Activated naive CD4-positive, alpha-beta T cell treated with anti-CD3 and anti-CD28 coated beads, Interleukin-2, amount 10 ng/mL, durations not matched to agents 7 days and 5 days (primary cell): ENCODE measurements at regions not wholly inside any gene's neighbourhood (a gene's known extent, or its start where the extent isn't known, plus 50 kb on each side); places are given as distances from the start of the nearest gene placed in this dataset.
"Not testable (repeated sequence)": the region's sequence is repeated elsewhere in the genome, so short reads cannot be mapped to it uniquely, and the experiment has no call there.

Source experiments
- CTCF ChIA-PET: fragments of 350-600 bp; sonication (Branson Sonifier 250); formaldehyde crosslinking; loops from one replicate; lab custom pipeline; 2021; ENCODE audit warnings: antibody characterized with exemption; lab: Charles Lee
- DNase-seq: peaks from one replicate; pipeline ENCODE4 v3.0.0-alpha.2; 2020
- H3K27ac Mint-ChIP-seq: one replicate; pipeline ENCODE4 v1.8.0; 2021; ENCODE audit warnings: mild to moderate bottlenecking, moderate library complexity, mixed read lengths
- H3K27me3 Mint-ChIP-seq: one replicate; pipeline ENCODE4 v1.8.0; 2021; ENCODE audit warnings: mild to moderate bottlenecking, mixed read lengths
- H3K36me3 Mint-ChIP-seq: one replicate; pipeline ENCODE4 v1.8.0; 2021; ENCODE audit warnings: mixed read lengths
- H3K4me1 Mint-ChIP-seq: one replicate; pipeline ENCODE4 v1.8.0; 2021; ENCODE audit warnings: mixed read lengths
- H3K4me3 Mint-ChIP-seq: one replicate; pipeline ENCODE4 v1.8.0; 2021; ENCODE audit warnings: mild to moderate bottlenecking, moderate library complexity, mixed read lengths
- H3K9me3 Mint-ChIP-seq: one replicate; pipeline ENCODE4 v1.8.0; 2021; ENCODE audit warnings: mixed read lengths

DNA sequence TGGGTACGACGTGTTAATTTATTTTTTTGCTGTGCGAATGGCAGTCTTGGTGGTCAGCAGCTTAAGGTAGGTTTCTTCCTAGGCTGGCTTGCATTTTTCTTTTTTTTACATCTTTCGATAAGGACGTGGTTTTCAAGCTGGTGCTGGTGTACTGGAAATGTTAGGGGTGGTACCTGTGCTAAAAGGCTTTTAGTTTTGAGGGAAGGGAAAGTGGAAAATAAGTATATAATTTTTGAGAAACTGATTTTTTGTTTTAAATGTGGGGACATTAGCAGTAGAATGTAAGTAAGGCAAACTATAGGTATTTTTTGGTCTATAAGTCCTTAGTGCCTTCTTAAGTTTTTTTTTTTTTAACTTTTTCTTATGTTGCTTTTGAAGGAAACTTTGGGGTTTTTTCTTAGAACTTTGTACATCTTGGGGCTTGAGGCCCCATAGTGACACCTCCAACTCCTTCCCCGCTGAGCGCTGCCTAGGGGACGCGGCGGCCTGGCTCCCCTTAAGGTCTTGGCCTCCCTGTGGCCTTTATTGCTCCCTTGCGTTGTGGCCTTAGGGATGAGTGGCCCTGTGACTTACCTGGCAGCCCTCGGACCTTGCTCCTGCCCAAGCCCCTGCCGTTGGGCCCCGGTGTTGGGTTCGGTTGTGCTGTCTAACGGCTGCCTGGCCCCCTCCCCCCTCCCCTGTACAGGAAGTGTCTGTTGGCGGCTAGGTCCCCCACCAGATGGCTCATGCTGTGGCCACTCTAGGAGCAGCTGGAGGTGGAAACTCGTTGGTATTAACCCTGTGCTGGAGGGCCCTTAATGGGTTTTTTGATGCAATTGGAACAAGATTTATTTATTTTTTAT is 88.0 kb upstream of the RPRML start:
- Mint-ChIP-seq H3K36me3 (peaks cover 35% of the 10 kb centered on the region), H3K4me1 (peaks cover 43% of the 10 kb centered on the region), H3K4me3 (peak overlapping the region; percentile 93), H3K27ac (peak overlapping the region; percentile 94), H3K9me3 (peaks cover 9% of the 10 kb centered on the region), H3K27me3 (no peaks in the 10 kb centered on the region)
- CTCF ChIA-PET: no interaction called here
- peak; percentile 87 for DNase-seq

DNA sequence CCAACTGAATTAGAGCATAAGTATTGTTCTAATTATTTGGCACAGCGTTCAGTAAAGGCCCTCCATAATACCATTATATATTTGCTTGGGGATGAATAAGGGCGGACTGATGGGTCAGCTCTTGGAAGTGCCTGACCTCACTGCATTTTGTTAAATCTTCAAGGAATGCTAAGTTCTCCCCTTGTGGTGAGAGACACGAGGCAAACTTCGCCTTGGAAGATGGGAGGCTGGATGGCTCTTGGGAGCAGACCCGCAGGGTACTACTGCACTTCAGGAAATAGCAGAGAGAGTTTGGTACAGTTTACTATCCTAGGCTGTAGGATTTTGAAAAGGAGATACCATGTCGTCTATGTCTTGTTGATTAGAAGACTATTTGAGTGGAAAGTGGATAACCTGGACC is 87.0 kb upstream of the RPRML start:
- no peak for DNase-seq
- Mint-ChIP-seq H3K27me3 (no peaks in the 10 kb centered on the region), H3K36me3 (peaks cover 27% of the 10 kb centered on the region), H3K4me1 (peaks cover 33% of the 10 kb centered on the region), H3K27ac (peak overlapping the region; percentile 94), H3K4me3 (peak overlapping the region; percentile 93), H3K9me3 (peaks cover 5% of the 10 kb centered on the region)
- CTCF ChIA-PET: no interaction called here

DNA sequence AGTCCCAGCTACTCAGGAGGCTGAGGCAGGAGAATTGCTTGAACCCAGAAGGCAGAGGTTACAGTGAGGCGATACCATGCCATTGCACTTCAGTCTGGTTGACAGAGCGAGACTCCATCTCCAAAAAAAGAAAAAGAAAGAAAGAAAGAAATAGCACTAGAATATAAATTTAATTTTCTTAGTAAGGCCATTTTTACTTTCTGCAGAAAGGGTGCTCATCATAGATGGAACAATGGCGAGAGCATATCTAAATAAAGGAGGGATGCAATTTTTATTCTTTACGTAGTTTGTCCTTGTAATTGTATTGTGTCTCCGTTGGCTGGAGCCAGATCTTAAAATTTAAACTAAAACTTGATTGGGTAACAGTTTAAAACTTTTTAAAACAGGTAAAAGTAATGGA is 85.6 kb upstream of the RPRML start:
- Mint-ChIP-seq H3K4me3 (no peak overlapping the region), H3K27ac (no peak overlapping the region), H3K27me3 (no peaks in the 10 kb centered on the region), H3K36me3 (peaks cover 20% of the 10 kb centered on the region), H3K9me3 (peaks cover 1% of the 10 kb centered on the region), H3K4me1 (peaks cover 23% of the 10 kb centered on the region)
- DNase-seq: no peak
- CTCF ChIA-PET: no interaction called here

DNA sequence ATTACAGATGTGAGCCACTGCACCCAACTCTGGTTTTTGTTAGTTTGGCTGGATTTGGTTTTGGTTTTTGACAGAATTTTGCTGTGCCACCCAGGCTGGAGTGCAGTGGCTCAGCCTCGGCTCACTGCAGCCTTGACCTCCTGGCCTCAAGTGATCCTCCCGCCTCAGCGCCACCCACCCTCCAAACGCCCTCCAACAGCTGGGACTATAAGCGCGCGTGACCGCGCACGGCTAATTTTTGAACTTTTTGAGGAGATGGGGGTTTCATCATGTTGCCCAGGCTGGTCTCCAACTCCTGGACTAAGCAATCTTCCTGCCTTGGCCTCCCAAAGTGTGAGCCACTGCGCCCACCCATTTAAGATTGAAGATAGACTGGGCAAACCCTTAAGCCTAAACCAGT is 84.4 kb upstream of the RPRML start:
- H3K27ac Mint-ChIP-seq: no peak overlapping the region
- H3K4me3 Mint-ChIP-seq: no peak overlapping the region
- peaks cover 1% of the 10 kb centered on the region for H3K9me3 Mint-ChIP-seq
- H3K4me1 Mint-ChIP-seq: peaks cover 18% of the 10 kb centered on the region
- DNase-seq: no peak
- no peaks in the 10 kb centered on the region for H3K27me3 Mint-ChIP-seq
- H3K36me3 Mint-ChIP-seq: peaks cover 20% of the 10 kb centered on the region
- CTCF ChIA-PET: no interaction called here

DNA sequence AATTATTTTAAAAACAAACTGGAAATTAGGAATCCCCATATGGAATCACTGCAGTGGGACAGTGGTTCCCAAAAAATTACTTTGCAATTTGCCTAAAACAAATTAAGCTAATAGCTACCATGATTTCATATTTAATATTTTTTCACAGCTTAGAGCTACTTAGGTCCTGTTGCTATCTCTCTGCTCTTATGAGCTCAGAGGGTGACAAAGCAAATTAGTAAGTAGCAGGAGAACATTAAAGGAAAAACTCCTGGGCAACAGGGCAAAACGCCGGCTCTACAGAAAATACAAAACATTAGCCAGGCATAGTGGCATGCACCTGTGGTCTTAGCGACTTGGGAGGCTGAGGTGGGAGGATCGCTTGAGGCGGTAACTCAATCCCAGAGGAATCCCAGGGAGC is 83.8 kb upstream of the RPRML start:
- DNase-seq, H3K27me3 Mint-ChIP-seq, CTCF ChIA-PET, H3K9me3 Mint-ChIP-seq, H3K4me3 Mint-ChIP-seq, H3K27ac Mint-ChIP-seq: not testable (repeated sequence)
- Mint-ChIP-seq H3K36me3 (peaks cover 20% of the 10 kb centered on the region), H3K4me1 (peaks cover 15% of the 10 kb centered on the region)

DNA sequence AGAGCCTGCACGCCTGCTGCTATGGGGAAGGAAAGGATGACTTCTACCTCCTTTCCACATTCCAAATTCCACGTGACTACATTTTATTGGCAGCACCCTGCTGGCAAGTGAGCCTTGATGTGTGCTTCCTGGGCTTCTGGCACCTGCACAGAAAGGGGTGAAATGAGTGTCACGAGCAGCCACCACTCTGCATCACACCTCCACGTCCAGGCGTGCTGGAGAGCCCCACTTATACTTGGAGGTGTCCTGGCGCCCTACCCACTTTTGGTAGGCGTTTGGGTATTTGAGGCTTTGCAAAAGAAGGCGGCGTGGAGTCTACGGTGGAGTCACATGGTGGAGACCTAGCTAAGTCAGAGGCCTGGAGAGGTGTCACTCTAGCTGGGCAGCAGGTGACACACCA is 81.0 kb upstream of the RPRML start:
- H3K4me1 Mint-ChIP-seq, H3K27me3 Mint-ChIP-seq, H3K9me3 Mint-ChIP-seq, H3K27ac Mint-ChIP-seq, CTCF ChIA-PET, DNase-seq, H3K4me3 Mint-ChIP-seq: not testable (repeated sequence)
- H3K36me3 Mint-ChIP-seq: peaks cover 22% of the 10 kb centered on the region

DNA sequence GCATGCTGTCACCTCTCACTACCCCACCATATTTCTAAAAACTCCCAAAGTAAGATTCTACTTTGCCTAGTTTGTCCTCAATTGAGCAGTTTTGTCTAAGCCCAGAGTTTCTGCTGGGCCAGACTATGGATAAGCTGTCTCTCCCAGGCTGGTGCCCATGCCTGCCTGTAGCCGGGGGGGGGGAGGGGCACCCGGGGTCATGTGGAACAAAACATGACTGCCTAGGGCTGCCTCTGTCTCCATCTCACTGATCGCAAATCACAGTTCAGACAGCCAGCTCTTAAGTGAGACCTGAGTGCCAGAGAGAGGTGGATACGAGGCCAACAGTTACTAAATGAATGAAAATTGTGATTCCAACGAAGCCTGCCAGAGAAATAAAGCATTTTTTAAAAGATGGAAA is 78.8 kb upstream of the RPRML start:
- Mint-ChIP-seq H3K27ac (no peak overlapping the region), H3K36me3 (peaks cover 18% of the 10 kb centered on the region), H3K27me3 (no peaks in the 10 kb centered on the region), H3K4me1 (no peaks in the 10 kb centered on the region), H3K4me3 (no peak overlapping the region), H3K9me3 (no peaks in the 10 kb centered on the region)
- DNase-seq: no peak
- CTCF ChIA-PET: no interaction called here

DNA sequence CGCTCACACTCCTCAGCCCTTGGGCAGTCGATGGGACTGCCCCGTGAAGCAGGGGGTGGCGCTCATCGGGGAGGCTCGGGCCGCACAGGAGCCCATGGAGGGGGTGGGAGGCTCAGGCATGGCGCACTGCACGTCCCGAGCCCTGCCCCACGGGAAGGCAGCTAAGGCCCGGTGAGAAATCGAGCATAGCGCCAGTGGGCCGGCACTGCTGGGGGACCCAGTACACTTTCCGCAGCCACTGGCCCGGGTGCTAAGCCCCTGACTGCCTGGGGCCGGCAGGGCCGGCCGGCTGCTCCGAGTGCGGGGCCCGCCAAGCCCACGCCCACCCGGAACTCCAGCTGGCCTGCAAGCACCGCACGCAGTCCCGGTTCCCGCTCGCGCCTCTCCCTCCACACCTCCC is 78.2 kb upstream of the RPRML start:
- DNase-seq, H3K4me3 Mint-ChIP-seq, H3K27me3 Mint-ChIP-seq, H3K9me3 Mint-ChIP-seq, H3K4me1 Mint-ChIP-seq, CTCF ChIA-PET, H3K27ac Mint-ChIP-seq: not testable (repeated sequence)
- H3K36me3 Mint-ChIP-seq: peaks cover 22% of the 10 kb centered on the region

DNA sequence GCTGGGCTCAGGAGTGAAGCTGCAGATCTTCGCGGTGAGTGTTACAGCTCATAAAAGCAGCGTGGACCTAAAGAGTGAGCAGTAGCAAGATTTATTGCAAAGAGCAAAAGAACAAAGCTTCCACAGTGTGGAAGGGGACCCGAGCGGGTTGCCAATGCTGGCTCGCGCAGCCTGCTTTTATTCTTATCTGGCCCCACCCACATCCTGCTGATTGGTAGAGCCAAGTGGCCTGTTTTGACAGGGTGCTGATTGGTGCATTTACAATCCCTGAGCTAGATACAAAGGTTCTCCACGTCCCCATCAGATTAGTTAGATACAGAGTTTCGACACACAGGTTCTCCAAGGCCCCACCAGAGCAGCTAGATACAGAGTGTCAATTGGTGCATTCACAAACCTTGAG is 77.6 kb upstream of the RPRML start:
- H3K27me3 Mint-ChIP-seq, DNase-seq, H3K27ac Mint-ChIP-seq, CTCF ChIA-PET, H3K9me3 Mint-ChIP-seq, H3K4me3 Mint-ChIP-seq, H3K4me1 Mint-ChIP-seq: not testable (repeated sequence)
- H3K36me3 Mint-ChIP-seq: peaks cover 24% of the 10 kb centered on the region
